A549 (cell line): ENCODE measurements at regions not wholly inside any gene's neighbourhood (a gene's known extent, or its start where the extent isn't known, plus 50 kb on each side); places are given as distances from the start of the nearest gene placed in this dataset.

ENCODE experiments used
- ATAC-seq, 2 experiments: fragments of 200-7000 bp in 1 of 2; fragments of >200 bp in 1 of 2; cut with Nextera tagmentation in 1 of 2; cut with Tn5 transposase in 1 of 2; 3 replicates each; pipeline versions ENCODE4 v1.8.0 to v1.9.1; 2018 to 2020; ENCODE audit warnings: mild to moderate bottlenecking in 1 of 2, moderate library complexity in 1 of 2
- CTCF ChIA-PET: fragments of 300-600 bp; sonication (Branson Sonifier 250); formaldehyde crosslinking; extraction: SDS; loops from one replicate; lab custom pipeline; 2021; ENCODE audit warnings: antibody characterized with exemption, inconsistent platforms; lab: Yijun Ruan, JAX
- POLR2A ChIA-PET: fragments of 350-600 bp; formaldehyde crosslinking; extraction: SDS; loops from one replicate; lab custom pipeline; 2021; ENCODE audit warnings: antibody characterized with exemption, inconsistent platforms; lab: Yijun Ruan, JAX
- DNase-seq, 2 experiments: peaks; one replicate each; pipeline versions ENCODE4 v3.0.0 to v3.0.0-alpha.2; 2011 to 2016; ENCODE audit warnings: low read depth in 1 of 2, low spot score in 1 of 2
- FAIRE-seq: peaks from 2 replicates; lab custom pipeline; 2011; peaks lifted over from hg19 to GRCh38; lab: Jason Lieb, UNC
- H3K27ac ChIP-seq, 2 experiments: fragments of >200 bp; sonication (Bioruptor Twin); formaldehyde crosslinking; 3 replicates each; pipeline ENCODE4 v1.5.1; 2016 to 2017
- H3K4me1 ChIP-seq: fragments of >200 bp; sonication (Bioruptor Twin); formaldehyde crosslinking; 3 replicates; pipeline ENCODE4 v1.6.1; 2016
- H3K4me2 ChIP-seq: fragments of >200 bp; sonication (Bioruptor Twin); formaldehyde crosslinking; 3 replicates; pipeline ENCODE4 v1.6.1; 2016
- H3K4me3 ChIP-seq: fragments of >200 bp; sonication (Bioruptor Twin); formaldehyde crosslinking; 3 replicates; pipeline ENCODE4 v1.5.1; 2016
- H3K9me3 ChIP-seq: fragments of >200 bp; sonication (Bioruptor Twin); formaldehyde crosslinking; 3 replicates; pipeline ENCODE4 v1.6.1; 2016
- BHLHE40 ChIP-seq: IDR thresholded peaks from 2 replicates; pipeline ENCODE4 v1.6.1; 2012; ENCODE audit warnings: low read depth, low read length, inconsistent platforms
- CBX2 ChIP-seq: fragments of 200-600 bp; sonication (generic); IDR thresholded peaks from 2 replicates; pipeline ENCODE4 v1.6.1; 2016; ENCODE audit warnings: low read depth, mild to moderate bottlenecking, borderline replicate concordance
- CEBPB ChIP-seq, 2 experiments: fragments of >200 bp in 1 of 2; sonication (Bioruptor Twin) in 1 of 2; formaldehyde crosslinking in 1 of 2; IDR thresholded peaks; 2 replicates each; pipeline ENCODE4 v1.6.1; 2012 to 2016
- CHD2 ChIP-seq: fragments of 150-350 bp; IDR thresholded peaks from 2 replicates; pipeline ENCODE4 v1.6.1; 2014; ENCODE audit warnings: low read length; ENCODE audit not compliant: partially characterized antibody
- E2F6 ChIP-seq: IDR thresholded peaks from 2 replicates; pipeline ENCODE4 v1.6.1; 2012; ENCODE audit warnings: low read depth, borderline replicate concordance
- ELK1 ChIP-seq: fragments of 150-350 bp; IDR thresholded peaks from 2 replicates; pipeline ENCODE4 v1.6.1; 2014; ENCODE audit warnings: low read depth, mild to moderate bottlenecking, low read length
- FOSL2 ChIP-seq, 2 experiments: fragments of 450-650 bp in 1 of 2; fragments of >200 bp in 1 of 2; sonication (Bioruptor Twin) in 1 of 2; formaldehyde crosslinking; IDR thresholded peaks; 2 replicates each; pipeline versions ENCODE4 v1.5.0 to v1.6.1; 2016 to 2020; ENCODE audit warnings: mild to moderate bottlenecking in 1 of 2, moderate library complexity in 1 of 2
- GATA3 ChIP-seq: IDR thresholded peaks from 2 replicates; pipeline ENCODE4 v1.6.1; 2012; ENCODE audit warnings: borderline replicate concordance
- HDAC2 ChIP-seq: fragments of 200-600 bp; sonication (generic); IDR thresholded peaks from 2 replicates; pipeline ENCODE4 v1.6.1; 2016
- HEYL ChIP-seq: fragments of 250-450 bp; sonication (Bioruptor Pico); IDR thresholded peaks from 2 replicates; pipeline ENCODE4 v1.8.0; 2021; ENCODE audit warnings: mild to moderate bottlenecking, moderate library complexity
- HMGXB4 ChIP-seq: fragments of 250-450 bp; sonication (Bioruptor Pico); IDR thresholded peaks from 2 replicates; pipeline ENCODE4 v1.5.0; 2021; ENCODE audit warnings: mild to moderate bottlenecking, moderate library complexity, borderline replicate concordance
- HOXB5 ChIP-seq: fragments of 250-450 bp; sonication (Bioruptor Pico); IDR thresholded peaks from 2 replicates; pipeline ENCODE4 v1.5.0; 2020; ENCODE audit warnings: mild to moderate bottlenecking, moderate library complexity
- JUNB ChIP-seq: fragments of >200 bp; sonication (Bioruptor Twin); formaldehyde crosslinking; IDR thresholded peaks from 2 replicates; pipeline ENCODE4 v1.6.1; 2016
- KDM1A ChIP-seq: fragments of 200-600 bp; sonication (generic); IDR thresholded peaks from 2 replicates; pipeline ENCODE4 v1.6.1; 2016; ENCODE audit warnings: low read depth, mild to moderate bottlenecking
- MAFK ChIP-seq: fragments of 450-650 bp; IDR thresholded peaks from 2 replicates; pipeline ENCODE4 v1.6.1; 2014; ENCODE audit not compliant: partially characterized antibody
- MAX ChIP-seq: IDR thresholded peaks from 2 replicates; pipeline ENCODE4 v1.6.1; 2012
- MYC ChIP-seq: IDR thresholded peaks from 2 replicates; pipeline ENCODE4 v1.6.1; 2012; ENCODE audit warnings: mild to moderate bottlenecking, inconsistent platforms, low read length, improper control_type of control experiment, borderline replicate concordance
- NFE2L2 ChIP-seq: fragments of 150-350 bp; conservative IDR thresholded peaks from 2 replicates; pipeline ENCODE4 v1.6.1; 2014; ENCODE audit warnings: low read length
- NPAS2 ChIP-seq: fragments of 250-450 bp; sonication (Bioruptor Pico); IDR thresholded peaks from 2 replicates; pipeline ENCODE4 v1.8.0; 2022; ENCODE audit warnings: mild to moderate bottlenecking, moderate library complexity, borderline replicate concordance
- PHF8 ChIP-seq: fragments of 200-600 bp; sonication (generic); IDR thresholded peaks from 2 replicates; pipeline ENCODE4 v1.6.1; 2016; ENCODE audit warnings: low read depth, mild to moderate bottlenecking, antibody characterized with exemption, moderate library complexity, borderline replicate concordance
- POLR2A ChIP-seq: IDR thresholded peaks from 2 replicates; pipeline ENCODE4 v1.6.1; 2012; ENCODE audit warnings: mild to moderate bottlenecking, low read length
- RAD21 ChIP-seq, 2 experiments: fragments of >200 bp in 1 of 2; sonication (Bioruptor Twin) in 1 of 2; formaldehyde crosslinking in 1 of 2; IDR thresholded peaks in 1 of 2; conservative IDR thresholded peaks in 1 of 2; 2 replicates in 1 of 2; 3 replicates in 1 of 2; pipeline ENCODE4 v1.6.1; 2012 to 2018; ENCODE audit warnings: inconsistent platforms in 1 of 2
- REST ChIP-seq: fragments of 200-600 bp; sonication (generic); IDR thresholded peaks from 2 replicates; pipeline ENCODE4 v1.6.1; 2016; ENCODE audit warnings: antibody characterized with exemption, mild to moderate bottlenecking, moderate library complexity
- RFX5 ChIP-seq: fragments of 450-650 bp; IDR thresholded peaks from 2 replicates; pipeline ENCODE4 v1.7.1; 2014; ENCODE audit warnings: antibody characterized with exemption, mild to moderate bottlenecking, moderate library complexity
- SREBF2 ChIP-seq: fragments of 450-650 bp; IDR thresholded peaks from 2 replicates; pipeline ENCODE4 v1.6.1; 2014; ENCODE audit warnings: mild to moderate bottlenecking, moderate library complexity
- TFCP2L1 ChIP-seq: fragments of 250-450 bp; sonication (Bioruptor Pico); IDR thresholded peaks from 2 replicates; pipeline ENCODE4 v1.5.0; 2021; ENCODE audit warnings: mild to moderate bottlenecking
- USF2 ChIP-seq: fragments of 450-650 bp; IDR thresholded peaks from 2 replicates; pipeline ENCODE4 v1.6.1; 2014; ENCODE audit warnings: antibody characterized with exemption
- ZNF302 ChIP-seq: fragments of 250-450 bp; sonication (Bioruptor Pico); IDR thresholded peaks from 2 replicates; pipeline ENCODE4 v1.9.0; 2021; ENCODE audit warnings: inconsistent platforms, mild to moderate bottlenecking, moderate library complexity
- ZSCAN20 ChIP-seq: fragments of 250-450 bp; sonication (Bioruptor Pico); IDR thresholded peaks from 2 replicates; pipeline ENCODE4 v1.8.0; 2022; ENCODE audit warnings: mild to moderate bottlenecking, moderate library complexity
- WGBS: methylation state at CpG from one replicate; pipeline ENCODE4 v1.1.6; 2017; ENCODE audit errors: missing lambda C conversion rate; 5-methylcytosine and 5-hydroxymethylcytosine counted together

- Histone ChIP-seq H3K27ac (no peak overlapping the region), H3K4me1 (no peaks in the 10 kb centered on the region)
These were observed 527.0 kb upstream of the ATP2B1 start for GRCh38 chr12:90235642-90236041.

GRCh38 chr12:90234472-90234871 is 525.8 kb upstream of the ATP2B1 start:
- CTCF ChIA-PET: no interaction called here
- FAIRE-seq (no peak), ATAC-seq (no peak), DNase-seq (peak in 1 of 2 experiments; percentile 24)
- no peaks in the 10 kb centered on the region for H3K4me1 ChIP-seq
- no peak overlapping the region for H3K4me3 ChIP-seq
- H3K4me2 ChIP-seq: no peak overlapping the region
- WGBS: 54% methylated on average over 2 of the region's 2 CpGs
- peak overlapping the region in 1 of 2 experiments; percentile 45; a peak in 3 of 6 replicates for H3K27ac ChIP-seq
- H3K9me3 ChIP-seq: no peaks in the 10 kb centered on the region
- POLR2A ChIA-PET: no interaction called here
- TF ChIP-seq MYC (no peak), HDAC2 (no peak), NPAS2 (CRISPR knock-in tag) (no peak), MAFK (no peak), MAX (no peak), HMGXB4 (no peak), NFE2L2 (no peak), ELK1 (no peak), PHF8 (no peak), TFCP2L1 (no peak), GATA3 (no peak), USF2 (no peak), SREBF2 (no peak), KDM1A (no peak), CBX2 (no peak), RAD21 (conservative IDR thresholded peaks at IDR 0.05 in 1 of 2, IDR thresholded peaks at IDR 0.05 in 1 of 2) (no peak), HEYL (CRISPR knock-in tag) (no peak), JUNB (no peak), ZSCAN20 (no peak)

More at GRCh38 chr12:90235642-90236041, 527.0 kb upstream of the ATP2B1 start:
- DNase-seq (no peak), ATAC-seq (no peak), FAIRE-seq (no peak)
- ChIA-PET CTCF (interaction anchor here (1.0 kb wide), 1 partner anchor 11 kb away, joined by 4 read pairs; no protein-coding TSS in a partner anchor), POLR2A (interaction anchor here (0.5 kb wide), 1 partner anchor 564 kb away, joined by 3 read pairs; no protein-coding TSS in a partner anchor)
- no peak overlapping the region for H3K4me2 ChIP-seq
- 71% methylated on average over 1 of the region's 1 CpG for WGBS
- TF ChIP-seq TFCP2L1 (no peak), ZNF302 (CRISPR knock-in tag) (no peak), CEBPB (IDR thresholded peaks at IDR 0.05) (no peak), ZSCAN20 (no peak), E2F6 (no peak), CHD2 (no peak), KDM1A (no peak), REST (no peak), RFX5 (no peak), MAFK (no peak), BHLHE40 (no peak), HOXB5 (CRISPR knock-in tag) (no peak), FOSL2 (IDR thresholded peaks at IDR 0.05) (no peak), FOSL2 (CRISPR knock-in tag; IDR thresholded peaks at IDR 0.05) (no peak), POLR2A (no peak)
- no peaks in the 10 kb centered on the region for H3K9me3 ChIP-seq
- H3K4me3 ChIP-seq: no peak overlapping the region
